GM12878 (cell line): ENCODE measurements at regions not wholly inside any gene's neighbourhood (a gene's known extent, or its start where the extent isn't known, plus 50 kb on each side); places are given as distances from the start of the nearest gene placed in this dataset.

ENCODE experiments used
- ATAC-seq: fragments of 200-7000 bp; cut with Tn5 transposase; 3 replicates; pipeline ENCODE4 v1.9.1; 2020; ENCODE audit warnings: mild to moderate bottlenecking, moderate library complexity
- BruUV-seq: library from RNA; stranded (reverse); fragments of 400-500 nt; replicated peaks from 2 replicates; lab custom pipeline; 2021; lab: Mats Ljungman, UMichigan
- CTCF ChIA-PET: fragments of 300-600 bp; sonication (Branson Sonifier 250); formaldehyde crosslinking; extraction: SDS; loops from one replicate; lab custom pipeline; 2021; ENCODE audit warnings: inconsistent platforms; lab: Yijun Ruan, JAX
- POLR2A ChIA-PET: fragments of 350-600 bp; formaldehyde crosslinking; extraction: SDS; loops from one replicate; lab custom pipeline; 2021; ENCODE audit warnings: inconsistent platforms; lab: Charles Lee
- RAD21 ChIA-PET: fragments of 300-600 bp; sonication (Branson Sonifier 250); formaldehyde crosslinking; loops from one replicate; lab custom pipeline; 2023; ENCODE audit warnings: antibody characterized with exemption; ENCODE audit not compliant: unreplicated experiment; lab: Charles Lee
- SMC1A ChIA-PET: fragments of 300-600 bp; sonication (Branson Sonifier 250); formaldehyde crosslinking; loops from one replicate; lab custom pipeline; 2023; ENCODE audit not compliant: unreplicated experiment, uncharacterized antibody; lab: Charles Lee
- DNase-seq: peaks from one replicate; pipeline ENCODE4 v3.0.0-alpha.2; 2011; ENCODE audit warnings: low read depth, low spot score
- FAIRE-seq: peaks from 3 replicates; lab custom pipeline; 2011; peaks lifted over from hg19 to GRCh38; lab: Jason Lieb, UNC
- H2AFZ ChIP-seq: 2 replicates; pipeline ENCODE4 v1.6.0; 2011; ENCODE audit warnings: low read depth, low read length, control low read depth; ENCODE audit not compliant: control insufficient read depth
- H3K27ac ChIP-seq: 2 replicates; pipeline ENCODE4 v1.5.1; 2011; ENCODE audit warnings: control low read depth; ENCODE audit not compliant: control insufficient read depth, insufficient read depth
- H3K27me3 ChIP-seq, 2 experiments: replicated peaks in 1 of 2; 2 replicates each; pipeline versions ENCODE4 v1.6.0 to v1.6.1; 2011; ENCODE audit warnings: low read length in 1 of 2; ENCODE audit not compliant: control insufficient read depth in 2 of 2, insufficient read depth in 2 of 2
- H3K36me3 ChIP-seq, 2 experiments: 2 replicates each; pipeline ENCODE4 v1.5.1; 2011; ENCODE audit warnings: low read length in 1 of 2; ENCODE audit not compliant: control insufficient read depth in 2 of 2, insufficient read depth in 2 of 2
- H3K4me1 ChIP-seq: 2 replicates; pipeline ENCODE4 v1.6.1; 2011; ENCODE audit warnings: mild to moderate bottlenecking, low read length, moderate library complexity, mixed read lengths; ENCODE audit not compliant: control insufficient read depth, insufficient read depth
- H3K4me2 ChIP-seq: 2 replicates; pipeline ENCODE4 v1.6.0; 2011; ENCODE audit warnings: control low read depth; ENCODE audit not compliant: control insufficient read depth, insufficient read depth
- H3K4me3 ChIP-seq: fragments of 200-600 bp; sonication (generic); 2 replicates; pipeline ENCODE4 v1.5.1; 2016
- H3K79me2 ChIP-seq: 2 replicates; pipeline ENCODE4 v1.6.0; 2011; ENCODE audit warnings: low read length; ENCODE audit not compliant: control insufficient read depth, insufficient read depth
- H3K9ac ChIP-seq: 2 replicates; pipeline ENCODE4 v1.8.0; 2011; ENCODE audit warnings: low read length, control low read depth, mixed read lengths; ENCODE audit not compliant: control insufficient read depth, insufficient read depth
- H3K9me3 ChIP-seq: replicated peaks from 3 replicates; pipeline ENCODE4 v1.5.1; 2011; ENCODE audit warnings: mild to moderate bottlenecking, low read length; ENCODE audit not compliant: control insufficient read depth, insufficient read depth
- H4K20me1 ChIP-seq: 2 replicates; pipeline ENCODE4 v1.6.0; 2011; ENCODE audit not compliant: control insufficient read depth, insufficient read depth
- ATF7 ChIP-seq: fragments of 450-650 bp; IDR thresholded peaks from 2 replicates; pipeline ENCODE4 v1.6.1; 2016; ENCODE audit warnings: low read depth, mild to moderate bottlenecking
- BHLHE40 ChIP-seq, 2 experiments: fragments of 450-650 bp in 1 of 2; IDR thresholded peaks; 2 replicates each; pipeline ENCODE4 v1.6.1; 2011 to 2017; ENCODE audit warnings: low read depth in 2 of 2, borderline replicate concordance in 1 of 2, improper control_type of control experiment in 1 of 2, low read length in 1 of 2, mild to moderate bottlenecking in 1 of 2
- CBFB ChIP-seq: IDR thresholded peaks from 2 replicates; pipeline ENCODE4 v1.6.1; 2016; ENCODE audit warnings: antibody characterized with exemption, low read depth
- CEBPZ ChIP-seq: fragments of 150-350 bp; IDR thresholded peaks from 2 replicates; pipeline ENCODE4 v1.6.1; 2016; ENCODE audit warnings: low read depth, low read length
- CTCF ChIP-seq, 3 experiments: IDR thresholded peaks in 2 of 3; conservative IDR thresholded peaks in 1 of 3; 2 replicates each; pipeline ENCODE4 v1.5.1; 2011; ENCODE audit warnings: low read depth in 3 of 3, low read length in 3 of 3, mild to moderate bottlenecking in 3 of 3, control low read depth in 2 of 3, moderate library complexity in 2 of 3, inconsistent platforms in 1 of 3, mixed read lengths in 1 of 3; ENCODE audit not compliant: control insufficient read depth in 2 of 3, insufficient read depth in 1 of 3; ENCODE audit errors: extremely low read depth in 1 of 3
- HDAC2 ChIP-seq: fragments of 200-600 bp; sonication (generic); IDR thresholded peaks from 2 replicates; pipeline ENCODE4 v1.6.1; 2017
- HSF1 ChIP-seq: fragments of 150-350 bp; IDR thresholded peaks from 2 replicates; pipeline ENCODE4 v1.6.1; 2014; ENCODE audit warnings: mild to moderate bottlenecking, low read depth, low read length
- IRF3 ChIP-seq: fragments of 450-650 bp; IDR thresholded peaks from 2 replicates; pipeline ENCODE4 v1.6.1; 2014; ENCODE audit warnings: mild to moderate bottlenecking
- IRF5 ChIP-seq: fragments of 450-650 bp; IDR thresholded peaks from 2 replicates; pipeline ENCODE4 v1.6.1; 2017; ENCODE audit warnings: borderline replicate concordance
- JUNB ChIP-seq: IDR thresholded peaks from 2 replicates; pipeline ENCODE4 v1.6.1; 2016; ENCODE audit warnings: antibody characterized with exemption, mild to moderate bottlenecking
- MXI1 ChIP-seq: fragments of 150-350 bp; IDR thresholded peaks from 2 replicates; pipeline ENCODE4 v1.6.1; 2011; ENCODE audit warnings: low read depth, mild to moderate bottlenecking, inconsistent platforms, low read length, improper control_type of control experiment
- PML ChIP-seq: IDR thresholded peaks from 2 replicates; pipeline ENCODE4 v1.6.1; 2012; ENCODE audit warnings: low read length, inconsistent platforms
- RB1 ChIP-seq: fragments of 450-650 bp; formaldehyde crosslinking; IDR thresholded peaks from 2 replicates; pipeline ENCODE4 v1.6.1; 2017; ENCODE audit warnings: mild to moderate bottlenecking, borderline replicate concordance
- STAT3 ChIP-seq: IDR thresholded peaks from 2 replicates; pipeline ENCODE4 v1.6.1; 2011; ENCODE audit warnings: low read depth, low read length, improper control_type of control experiment
- ZNF274 ChIP-seq: IDR thresholded peaks from one replicate; pipeline ENCODE4 v1.8.0; 2011; ENCODE audit not compliant: insufficient read length, insufficient read depth
- ZSCAN29 ChIP-seq: fragments of 450-650 bp; IDR thresholded peaks from 2 replicates; pipeline ENCODE4 v1.6.1; 2017; ENCODE audit warnings: mild to moderate bottlenecking, moderate library complexity
- WGBS: methylation state at CpG from one replicate; pipeline ENCODE4 v1.1.6; 2016; ENCODE audit warnings: low lambda C conversion rate; ENCODE audit not compliant: insufficient replicate concordance, insufficient coverage; ENCODE audit errors: missing lambda C conversion rate; 5-methylcytosine and 5-hydroxymethylcytosine counted together
- in situ Hi-C: fragments of 300-500 bp; cut with MboI; formaldehyde crosslinking; loops from 9 replicates; pipeline ENCODE4 v1.14.3; 2018; ENCODE audit warnings: mixed read lengths
- intact Hi-C: fragments of 100-400 bp; cut with micrococcal nuclease; formaldehyde crosslinking; loops from one replicate; pipeline ENCODE4 v1.14.2; 2022; ENCODE audit not compliant: unreplicated experiment

GRCh38 chr1:90381598-90381997 lies 335.5 kb downstream of the BARHL2 start:
- Histone ChIP-seq H2AFZ (no peak overlapping the region), H3K27me3 (no peaks in the 10 kb centered on the region; a peak in 1 of 4 replicates), H3K9me3 (no peaks in the 10 kb centered on the region), H3K4me2 (no peak overlapping the region), H3K79me2 (no peaks in the 10 kb centered on the region), H3K9ac (no peak overlapping the region), H3K4me1 (no peaks in the 10 kb centered on the region), H3K4me3 (no peak overlapping the region), H3K27ac (no peak overlapping the region), H4K20me1 (no peaks in the 10 kb centered on the region), H3K36me3 (no peaks in the 10 kb centered on the region)
- SMC1A ChIA-PET = interaction anchor here (0.7 to 1.5 kb wide), 3 partner anchors 10 to 42 kb away, joined by 3 to 6 read pairs (median 4); no protein-coding TSS in a partner anchor
- RAD21 ChIA-PET = no interaction called here
- TF ChIP-seq HSF1 (no peak), STAT3 (no peak), MXI1 (no peak), ZNF274 (no peak), PML (no peak), CTCF (IDR thresholded peaks at IDR 0.05 in 2 of 3, conservative IDR thresholded peaks at IDR 0.05 in 1 of 3; ENCODE audit: control insufficient read depth in 2 of 3, extremely low read depth in 1 of 3, insufficient read depth in 1 of 3, low read depth in 3 of 3, low read length in 3 of 3) (no peak), BHLHE40 (IDR thresholded peaks at IDR 0.05; ENCODE audit: borderline replicate concordance in 1 of 2, low read depth in 2 of 2, low read length in 1 of 2) (no peak), IRF3 (no peak), CEBPZ (no peak), ATF7 (no peak), RB1 (no peak), IRF5 (no peak), HDAC2 (no peak), CBFB (no peak), JUNB (no peak), ZSCAN29 (no peak)
- intact Hi-C loops (no loop called here), in situ Hi-C loops (no loop called here)
- DNase-seq = no peak
- WGBS = 29% methylated on average over 4 of the region's 4 CpGs
- no peak for ATAC-seq
- POLR2A ChIA-PET = no interaction called here
- no TSS peak for BruUV-seq
- CTCF ChIA-PET = interaction anchor here (2.0 kb wide), 1 partner anchor 19 kb away, joined by 4 read pairs; no protein-coding TSS in a partner anchor
- FAIRE-seq = no peak
